ENCODE measurements at regions not wholly inside any gene's neighbourhood (a gene's known extent, or its start where the extent isn't known, plus 50 kb on each side); places are given as distances from the start of the nearest gene placed in this dataset.
"Not testable (repeated sequence)": the region's sequence is repeated elsewhere in the genome, so short reads cannot be mapped to it uniquely, and the experiment has no call there.

- not testable (repeated sequence) for TF ChIP-seq ZBTB38 (CRISPR knock-in tag; IDR thresholded peaks at IDR 0.05); AFF4 (CRISPR knock-in tag; IDR thresholded peaks at IDR 0.05); BRF2 (CRISPR knock-in tag; IDR thresholded peaks at IDR 0.05); RAD21 (CRISPR knock-in tag; IDR thresholded peaks at IDR 0.05); KIAA2018 (CRISPR knock-in tag; IDR thresholded peaks at IDR 0.05; ENCODE audit: borderline replicate concordance); CTCF (CRISPR knock-in tag; IDR thresholded peaks at IDR 0.05); ZBTB26 (CRISPR knock-in tag; IDR thresholded peaks at IDR 0.05; ENCODE audit: borderline replicate concordance); FOXK2 (IDR thresholded peaks at IDR 0.05); BRCA1 (CRISPR knock-in tag; IDR thresholded peaks at IDR 0.05); FLYWCH1 (CRISPR knock-in tag; IDR thresholded peaks at IDR 0.05); ZNF747 (CRISPR knock-in tag; IDR thresholded peaks at IDR 0.05; ENCODE audit: borderline replicate concordance); AGO2 (optimal IDR thresholded peaks at IDR 0.05; ENCODE audit: low read depth, low read length); MEF2D (CRISPR knock-in tag; IDR thresholded peaks at IDR 0.05); NFAT5 (CRISPR knock-in tag; IDR thresholded peaks at IDR 0.05)
These were observed 691.1 kb upstream of the PCDH10 start for GRCh38 chr4:132457987-132458386.

All from HepG2 (cell line).